ENCODE measurements at regions not wholly inside any gene's neighbourhood (a gene's known extent, or its start where the extent isn't known, plus 50 kb on each side); places are given as distances from the start of the nearest gene placed in this dataset.

- H3K9me3 Mint-ChIP-seq (ENCODE audit: insufficient read depth), result peaks cover 3% of the 10 kb centered on the region
- intact Hi-C loops (cut with micrococcal nuclease), result no loop called here
Observed at GRCh38 chr5:3361811-3362605, 233.6 kb upstream of the IRX1 start.

More at GRCh38 chr5:3361811-3362605, 233.6 kb upstream of the IRX1 start:
- H3K9ac ChIP-seq (ENCODE audit: low read length), result no peak overlapping the region
- Mint-ChIP-seq H3K27me3 (no peaks in the 10 kb centered on the region), H3K4me1 (no peaks in the 10 kb centered on the region), H3K27ac (no peak overlapping the region), H3K4me3 (no peak overlapping the region)
- no peak for DNase-seq
- no peak for TF ChIP-seq EZH2 (IDR thresholded peaks at IDR 0.05; ENCODE audit: borderline replicate concordance, insufficient read depth, low read depth, low read length, poor library complexity, severe bottlenecking)
- no peak for TF ChIP-seq CTCF (IDR thresholded peaks at IDR 0.05)
- no peak overlapping the region for H3K4me2 ChIP-seq (replicated peaks; ENCODE audit: low read depth, low read length, poor library complexity, severe bottlenecking)
- H3K4me1 ChIP-seq (ENCODE audit: control insufficient read depth in 2 of 2, insufficient read depth in 2 of 2, low read length in 2 of 2), result no peaks in the 10 kb centered on the region
- no peaks in the 10 kb centered on the region for H3K27me3 ChIP-seq (replicated peaks in 1 of 4; ENCODE audit: control extremely low read depth in 1 of 4, control insufficient read depth in 3 of 4, insufficient read depth in 4 of 4, low read length in 3 of 4)
- 93% methylated on average over 5 of the region's 9 CpGs for WGBS (ENCODE audit: insufficient coverage)
- ChIA-PET POLR2A (no interaction called here), CTCF (no interaction called here)
- no peaks in the 10 kb centered on the region for H3K79me2 ChIP-seq (ENCODE audit: control insufficient read depth, insufficient read depth, low read length)
- no peak overlapping the region for H3K27ac ChIP-seq (ENCODE audit: low read length in 2 of 2)
- H4K20me1 ChIP-seq (ENCODE audit: control insufficient read depth, insufficient read depth, low read length, poor library complexity, severe bottlenecking), result no peaks in the 10 kb centered on the region
- no peak overlapping the region for H3K4me3 ChIP-seq (ENCODE audit: control extremely low read depth in 1 of 5, extremely low read depth in 1 of 5, insufficient read depth in 1 of 5, low read depth in 2 of 5, low read length in 4 of 5)
- peaks cover 0 to 24% (median 0%) of the 10 kb centered on the region in 3 donors for H3K9me3 ChIP-seq (ENCODE audit: control extremely low read depth in 1 of 3, control insufficient read depth in 2 of 3, insufficient read depth in 1 of 3, low read length in 2 of 3)
- H3K36me3 ChIP-seq (replicated peaks in 1 of 2; ENCODE audit: control extremely low read depth in 1 of 2, control insufficient read depth in 1 of 2, extremely low read depth in 1 of 2, insufficient read depth in 2 of 2, low read length in 1 of 2), result no peaks in the 10 kb centered on the region
- H2AFZ ChIP-seq (ENCODE audit: insufficient read depth, low read depth, low read length, poor library complexity, severe bottlenecking), result no peak overlapping the region
- no peak for ATAC-seq (ENCODE audit: low read depth)
